Tibial artery (tissue), 4 donors: ENCODE measurements at regions not wholly inside any gene's neighbourhood (a gene's known extent, or its start where the extent isn't known, plus 50 kb on each side); places are given as distances from the start of the nearest gene placed in this dataset.

Source experiments
- DNase-seq, 2 donors: peaks; one replicate each; pipeline ENCODE4 v3.0.0-alpha.2; 2019
- H3K27ac ChIP-seq, 2 donors: fragments of 200-600 bp; sonication (generic) in 1 of 2; 1 replicate in 1 of 2; 2 replicates in 1 of 2; pipeline ENCODE4 v1.5.1; 2018 to 2019; ENCODE audit warnings: mild to moderate bottlenecking in 1 of 2
- H3K27me3 ChIP-seq, 2 donors: fragments of 200-600 bp; sonication (generic) in 1 of 2; one replicate each; pipeline versions ENCODE4 v1.5.1 to v1.6.0; 2016 to 2019
- H3K36me3 ChIP-seq, 3 donors: fragments of 200-600 bp; sonication (generic) in 2 of 3; one replicate each; pipeline ENCODE4 v1.5.1; 2016 to 2019; ENCODE audit warnings: mild to moderate bottlenecking in 2 of 3
- H3K4me1 ChIP-seq, 4 donors: fragments of 200-600 bp; sonication (generic) in 2 of 4; 1 replicate in 3 of 4; 2 replicates in 1 of 4; pipeline ENCODE4 v1.5.1; 2016 to 2019
- H3K4me3 ChIP-seq, 2 donors: fragments of 200-600 bp; sonication (generic) in 1 of 2; 1 replicate in 1 of 2; 2 replicates in 1 of 2; pipeline ENCODE4 v1.5.1; 2018 to 2019; ENCODE audit warnings: mild to moderate bottlenecking in 2 of 2
- H3K9me3 ChIP-seq, 3 donors: fragments of 200-600 bp; sonication (generic) in 1 of 3; one replicate each; pipeline ENCODE4 v1.5.1; 2016 to 2019
- intact Hi-C: fragments of 100-400 bp; cut with DNase I; formaldehyde crosslinking; loops from one replicate; pipeline ENCODE4 v1.15.0; 2023; ENCODE audit warnings: low total_unique reads
- TF ChIP-seq, protein P1 (sequence below), 2 experiments: fragments of 200-600 bp in 1 of 2; fragments of 450-650 bp in 1 of 2; IDR thresholded peaks; one replicate each; pipeline ENCODE4 v1.5.1; 2017 to 2019; ENCODE audit warnings: antibody characterized with exemption in 2 of 2, mild to moderate bottlenecking in 1 of 2, moderate library complexity in 1 of 2

DNA sequence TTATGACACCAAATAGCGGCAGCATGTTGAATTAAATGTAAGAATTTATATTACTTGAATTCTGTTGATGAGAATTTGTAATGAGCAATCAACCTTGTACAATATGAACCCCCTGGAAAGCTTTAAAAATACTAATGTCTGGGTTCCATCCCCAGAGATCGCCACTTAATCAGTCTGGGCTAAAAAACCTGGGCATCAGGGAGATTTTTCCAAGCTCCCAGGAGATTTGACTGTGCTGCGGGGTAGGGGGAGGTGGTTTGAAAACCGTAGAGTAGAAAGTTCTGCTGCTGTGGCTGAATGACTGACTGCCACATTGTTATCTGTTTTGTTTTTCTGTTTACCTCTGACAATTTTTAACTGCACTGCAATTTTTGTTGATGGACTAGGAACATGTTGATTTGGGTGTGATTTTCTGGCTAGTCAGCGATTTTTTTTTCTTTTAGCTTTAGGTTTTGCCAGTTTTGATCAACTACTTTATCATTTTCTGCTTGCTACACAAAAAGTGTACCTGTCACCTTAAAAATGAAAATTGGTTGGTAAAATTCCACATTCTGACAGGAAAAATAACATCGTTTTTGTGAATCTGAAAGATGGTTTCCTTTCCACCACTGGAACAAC is 79.3 kb downstream of the PCTP start:
- Histone ChIP-seq H3K4me1 (no peaks in the 10 kb centered on the region), H3K9me3 (no peaks in the 10 kb centered on the region), H3K36me3 (no peaks in the 10 kb centered on the region), H3K4me3 (no peak overlapping the region), H3K27ac (no peak overlapping the region), H3K27me3 (no peaks in the 10 kb centered on the region)
- TF ChIP-seq, protein P1, sequence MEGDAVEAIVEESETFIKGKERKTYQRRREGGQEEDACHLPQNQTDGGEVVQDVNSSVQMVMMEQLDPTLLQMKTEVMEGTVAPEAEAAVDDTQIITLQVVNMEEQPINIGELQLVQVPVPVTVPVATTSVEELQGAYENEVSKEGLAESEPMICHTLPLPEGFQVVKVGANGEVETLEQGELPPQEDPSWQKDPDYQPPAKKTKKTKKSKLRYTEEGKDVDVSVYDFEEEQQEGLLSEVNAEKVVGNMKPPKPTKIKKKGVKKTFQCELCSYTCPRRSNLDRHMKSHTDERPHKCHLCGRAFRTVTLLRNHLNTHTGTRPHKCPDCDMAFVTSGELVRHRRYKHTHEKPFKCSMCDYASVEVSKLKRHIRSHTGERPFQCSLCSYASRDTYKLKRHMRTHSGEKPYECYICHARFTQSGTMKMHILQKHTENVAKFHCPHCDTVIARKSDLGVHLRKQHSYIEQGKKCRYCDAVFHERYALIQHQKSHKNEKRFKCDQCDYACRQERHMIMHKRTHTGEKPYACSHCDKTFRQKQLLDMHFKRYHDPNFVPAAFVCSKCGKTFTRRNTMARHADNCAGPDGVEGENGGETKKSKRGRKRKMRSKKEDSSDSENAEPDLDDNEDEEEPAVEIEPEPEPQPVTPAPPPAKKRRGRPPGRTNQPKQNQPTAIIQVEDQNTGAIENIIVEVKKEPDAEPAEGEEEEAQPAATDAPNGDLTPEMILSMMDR (IDR thresholded peaks at IDR 0.05): no peak
- no peak for DNase-seq
- intact Hi-C loops: no loop called here

DNA sequence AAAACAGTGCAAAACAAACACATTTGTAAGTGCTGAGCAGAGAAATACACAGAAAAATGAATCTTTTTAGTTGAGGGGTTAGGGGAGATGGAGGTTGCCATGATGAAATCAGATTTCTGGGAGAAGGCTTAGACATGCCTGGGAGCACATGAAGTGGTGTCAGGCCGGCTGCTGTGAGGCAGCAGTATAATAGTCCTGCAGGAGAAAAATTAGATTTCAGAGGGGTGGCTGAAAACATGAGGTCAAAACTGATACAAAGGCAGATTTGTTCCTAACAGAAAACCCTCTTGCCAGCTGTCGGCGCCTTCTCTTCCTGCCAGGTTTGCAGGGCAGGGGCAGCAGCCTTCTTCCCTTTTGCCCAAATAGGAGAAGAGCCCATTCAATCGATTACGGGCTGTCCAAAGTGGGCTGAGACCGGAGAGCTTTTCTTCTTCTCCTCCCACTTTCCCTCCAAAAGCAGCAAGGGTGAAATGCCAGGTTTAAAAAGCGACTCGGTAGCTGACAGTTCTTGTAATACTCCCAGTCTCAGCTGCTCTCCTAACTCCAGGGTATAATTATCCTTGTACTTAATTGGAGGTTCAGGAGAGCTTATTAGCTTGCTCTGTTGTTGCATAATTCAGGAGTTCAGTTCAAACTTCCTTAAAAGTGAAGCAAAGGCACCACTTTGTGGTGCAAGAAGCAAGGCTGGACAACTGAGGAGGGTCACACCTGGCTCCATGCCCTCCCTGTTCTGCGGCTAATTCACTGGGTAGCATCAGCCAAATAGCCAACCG is 80.0 kb downstream of the PCTP start:
- H3K4me3 ChIP-seq: no peak overlapping the region
- intact Hi-C loops: no loop called here
- H3K27me3 ChIP-seq: no peaks in the 10 kb centered on the region
- no peaks in the 10 kb centered on the region for H3K4me1 ChIP-seq
- TF ChIP-seq, protein P1 (IDR thresholded peaks at IDR 0.05): no peak
- H3K27ac ChIP-seq: no peak overlapping the region
- H3K36me3 ChIP-seq: no peaks in the 10 kb centered on the region
- DNase-seq: no peak
- H3K9me3 ChIP-seq: no peaks in the 10 kb centered on the region

DNA sequence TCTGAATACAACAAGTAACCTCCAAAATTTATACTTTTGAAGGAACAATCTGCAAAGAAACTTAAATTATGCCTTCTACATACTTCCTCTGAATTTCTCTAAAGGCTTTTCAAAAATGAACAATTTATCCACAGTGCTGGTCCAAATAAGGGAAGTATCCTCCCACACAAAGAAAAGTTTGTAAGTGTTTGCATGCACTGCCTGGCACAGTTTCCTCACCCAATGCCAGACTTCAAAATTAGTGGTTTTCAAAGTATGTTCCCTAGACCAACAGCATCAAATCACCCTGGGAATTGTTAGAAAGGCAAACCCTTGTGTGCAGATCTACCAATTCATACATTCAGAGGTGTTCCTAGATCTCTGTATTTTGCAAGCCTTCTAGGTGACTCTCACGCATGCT is 82.5 kb downstream of the PCTP start:
- no peak overlapping the region for H3K4me3 ChIP-seq
- no peak for DNase-seq
- no peaks in the 10 kb centered on the region for H3K4me1 ChIP-seq
- H3K9me3 ChIP-seq: no peaks in the 10 kb centered on the region
- no peaks in the 10 kb centered on the region for H3K27me3 ChIP-seq
- H3K27ac ChIP-seq: no peak overlapping the region
- intact Hi-C loops: no loop called here
- TF ChIP-seq, protein P1 (IDR thresholded peaks at IDR 0.05): no peak
- H3K36me3 ChIP-seq: no peaks in the 10 kb centered on the region

DNA sequence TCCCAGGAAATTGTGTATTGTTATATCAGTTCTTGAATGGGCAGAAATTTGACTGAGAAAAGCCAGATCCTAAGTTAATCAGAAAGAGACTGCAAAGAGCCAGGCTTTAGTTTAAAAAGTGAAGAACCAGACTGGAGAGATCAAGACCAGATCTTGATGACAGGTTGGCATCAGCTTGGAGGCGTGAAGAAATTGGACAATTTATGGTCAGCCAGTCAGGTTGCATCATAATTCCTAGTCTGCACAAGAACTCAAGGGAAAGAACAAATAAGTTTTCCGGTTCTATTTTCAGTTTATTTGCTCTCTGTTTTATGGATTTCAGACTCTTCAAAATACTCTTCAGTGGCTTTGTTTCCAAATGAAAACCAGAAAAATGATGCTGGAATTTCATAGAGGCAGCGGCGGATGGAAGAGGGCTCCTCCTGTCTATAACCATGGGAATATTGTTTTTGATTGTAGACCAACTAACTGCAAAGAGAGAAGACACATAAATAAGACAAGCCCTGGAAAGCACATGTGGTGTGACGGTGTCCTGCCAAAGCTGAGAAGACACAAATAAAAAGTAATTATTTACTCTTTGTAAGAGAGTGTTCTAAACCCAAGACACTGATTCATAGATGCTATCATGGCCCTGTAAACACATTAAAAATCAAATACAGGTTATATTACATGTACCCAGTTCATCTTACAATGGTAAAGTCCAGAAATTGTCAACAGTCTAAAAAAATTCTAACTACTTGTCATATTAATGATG is 91.7 kb downstream of the PCTP start:
- Histone ChIP-seq H3K36me3 (no peaks in the 10 kb centered on the region), H3K4me1 (peaks cover 0 to 7% (median 3%) of the 10 kb centered on the region in 4 donors), H3K27ac (no peak overlapping the region), H3K9me3 (no peaks in the 10 kb centered on the region), H3K4me3 (no peak overlapping the region), H3K27me3 (no peaks in the 10 kb centered on the region)
- no peak for DNase-seq
- intact Hi-C loops: no loop called here
- TF ChIP-seq, protein P1 (IDR thresholded peaks at IDR 0.05): no peak

DNA sequence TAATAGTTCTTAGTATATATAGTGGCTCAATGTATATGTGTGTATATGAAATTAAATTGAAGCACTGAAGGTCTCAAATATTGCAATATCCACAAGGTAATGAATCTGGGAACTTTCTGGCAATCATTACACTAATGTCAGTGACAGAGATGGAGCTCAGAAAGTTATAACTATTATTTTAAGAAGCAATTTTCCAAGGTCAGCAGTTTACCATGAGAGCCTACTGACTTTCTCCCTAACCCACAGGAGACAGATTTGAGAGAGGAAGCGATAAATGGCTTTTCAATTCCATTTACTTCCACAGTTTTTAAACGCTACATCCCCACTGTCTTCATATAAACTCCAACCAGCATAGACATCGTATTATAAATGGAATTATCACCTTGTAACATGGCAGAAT is 92.9 kb downstream of the PCTP start:
- no peak overlapping the region for H3K4me3 ChIP-seq
- H3K9me3 ChIP-seq: no peaks in the 10 kb centered on the region
- no peaks in the 10 kb centered on the region for H3K36me3 ChIP-seq
- H3K27ac ChIP-seq: no peak overlapping the region
- DNase-seq: no peak
- no peaks in the 10 kb centered on the region for H3K27me3 ChIP-seq
- intact Hi-C loops: no loop called here
- TF ChIP-seq, protein P1 (IDR thresholded peaks at IDR 0.05): no peak
- peaks cover 0 to 7% (median 3%) of the 10 kb centered on the region in 4 donors for H3K4me1 ChIP-seq
